ENCODE measurements at regions not wholly inside any gene's neighbourhood (a gene's known extent, or its start where the extent isn't known, plus 50 kb on each side); places are given as distances from the start of the nearest gene placed in this dataset.
A peak's percentile ranks its signal among the peaks of the same experiment; 100 is the strongest.

GRCh38 chr9:21609506-21609905, 127.4 kb upstream of the IFNE start:
- Histone ChIP-seq H3K9ac (ENCODE audit: low read length) (no peak overlapping the region), H3K9me3 (ENCODE audit: low read length) (no peaks in the 10 kb centered on the region), H3K27me3 (ENCODE audit: low read length) (no peaks in the 10 kb centered on the region), H4K20me1 (ENCODE audit: low read length) (no peaks in the 10 kb centered on the region), H3K27ac (ENCODE audit: low read length) (no peak overlapping the region), H3F3A (ENCODE audit: low read length, unreplicated experiment) (peaks cover 4% of the 10 kb centered on the region), H3K79me2 (ENCODE audit: low read length) (no peaks in the 10 kb centered on the region), H3K4me1 (ENCODE audit: insufficient read depth, low read length) (peaks cover 47% of the 10 kb centered on the region), H3K4me2 (ENCODE audit: low read length) (no peak overlapping the region), H3K4me3 (ENCODE audit: low read length) (no peak overlapping the region), H3K9me2 (replicated peaks; ENCODE audit: low read length) (no peaks in the 10 kb centered on the region), H3K36me3 (ENCODE audit: low read depth, low read length) (no peaks in the 10 kb centered on the region), H2AFZ (ENCODE audit: low read length) (no peak overlapping the region)
- ATAC-seq (no peak), DNase-seq (no peak)
- no TSS peak for BruUV-seq (replicated peaks)
- ChIA-PET POLR2A (ENCODE audit: unreplicated experiment) (no interaction called here), CTCF (no interaction called here)
- TF ChIP-seq EZH2phosphoT487 (IDR thresholded peaks at IDR 0.05; ENCODE audit: borderline replicate concordance, low read length) (no peak), EZH2 (IDR thresholded peaks at IDR 0.05; ENCODE audit: low read length, unreplicated experiment) (no peak)
- TF ChIP-seq, protein P1, sequence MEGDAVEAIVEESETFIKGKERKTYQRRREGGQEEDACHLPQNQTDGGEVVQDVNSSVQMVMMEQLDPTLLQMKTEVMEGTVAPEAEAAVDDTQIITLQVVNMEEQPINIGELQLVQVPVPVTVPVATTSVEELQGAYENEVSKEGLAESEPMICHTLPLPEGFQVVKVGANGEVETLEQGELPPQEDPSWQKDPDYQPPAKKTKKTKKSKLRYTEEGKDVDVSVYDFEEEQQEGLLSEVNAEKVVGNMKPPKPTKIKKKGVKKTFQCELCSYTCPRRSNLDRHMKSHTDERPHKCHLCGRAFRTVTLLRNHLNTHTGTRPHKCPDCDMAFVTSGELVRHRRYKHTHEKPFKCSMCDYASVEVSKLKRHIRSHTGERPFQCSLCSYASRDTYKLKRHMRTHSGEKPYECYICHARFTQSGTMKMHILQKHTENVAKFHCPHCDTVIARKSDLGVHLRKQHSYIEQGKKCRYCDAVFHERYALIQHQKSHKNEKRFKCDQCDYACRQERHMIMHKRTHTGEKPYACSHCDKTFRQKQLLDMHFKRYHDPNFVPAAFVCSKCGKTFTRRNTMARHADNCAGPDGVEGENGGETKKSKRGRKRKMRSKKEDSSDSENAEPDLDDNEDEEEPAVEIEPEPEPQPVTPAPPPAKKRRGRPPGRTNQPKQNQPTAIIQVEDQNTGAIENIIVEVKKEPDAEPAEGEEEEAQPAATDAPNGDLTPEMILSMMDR (conservative IDR thresholded peaks at IDR 0.05; ENCODE audit: low read depth, low read length), result no peak
- intact Hi-C loops (cut with micrococcal nuclease), result no loop called here

DNA sequence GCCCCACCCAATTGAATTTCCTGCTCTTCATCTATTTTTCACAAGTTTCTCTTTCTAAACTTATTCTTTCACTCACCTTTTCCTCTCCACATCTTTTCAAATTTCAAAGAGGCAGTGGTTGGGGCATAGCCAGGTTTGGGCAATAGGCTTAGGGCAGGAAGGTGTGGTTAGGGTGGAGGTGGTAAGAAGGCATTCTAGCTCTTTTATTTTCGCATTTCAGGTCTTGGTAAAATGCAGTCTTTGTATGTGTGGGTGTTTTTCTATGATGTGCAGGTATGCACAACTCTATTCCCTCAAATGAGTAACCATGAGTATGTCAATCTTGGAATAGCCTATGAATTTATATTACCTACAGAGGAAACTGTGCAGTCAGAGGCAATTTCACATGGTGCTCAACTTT, 129.8 kb upstream of the IFNE start:
- Histone ChIP-seq H3K79me2 (ENCODE audit: low read length) (no peaks in the 10 kb centered on the region), H3K9ac (ENCODE audit: low read length) (peak overlapping the region; percentile 26), H3K9me2 (replicated peaks; ENCODE audit: low read length) (no peaks in the 10 kb centered on the region), H4K20me1 (ENCODE audit: low read length) (no peaks in the 10 kb centered on the region), H3K9me3 (ENCODE audit: low read length) (no peaks in the 10 kb centered on the region), H3K4me3 (ENCODE audit: low read length) (peak overlapping the region; percentile 16; the same call in 1 of the 2 replicates), H3K27ac (ENCODE audit: low read length) (peak overlapping the region; percentile 74), H3F3A (ENCODE audit: low read length, unreplicated experiment) (peaks cover 8% of the 10 kb centered on the region), H2AFZ (ENCODE audit: low read length) (no peak overlapping the region), H3K36me3 (ENCODE audit: low read depth, low read length) (no peaks in the 10 kb centered on the region), H3K27me3 (ENCODE audit: low read length) (no peaks in the 10 kb centered on the region), H3K4me1 (ENCODE audit: insufficient read depth, low read length) (peaks cover 58% of the 10 kb centered on the region), H3K4me2 (ENCODE audit: low read length) (peak overlapping the region; percentile 70)
- intact Hi-C loops (cut with micrococcal nuclease), result loop anchor here (5.0 kb wide), 1 partner anchor 35 kb away; no protein-coding TSS in a partner anchor
- peak; percentile 75 for DNase-seq
- CTCF ChIA-PET, result interaction anchor here (0.6 kb wide), 1 partner anchor 61 kb away, joined by 3 read pairs; no protein-coding TSS in a partner anchor
- BruUV-seq (replicated peaks), result no TSS peak
- POLR2A ChIA-PET (ENCODE audit: unreplicated experiment), result no interaction called here
- TF ChIP-seq, protein P1 (conservative IDR thresholded peaks at IDR 0.05; ENCODE audit: low read depth, low read length), result no peak
- TF ChIP-seq EZH2 (IDR thresholded peaks at IDR 0.05; ENCODE audit: low read length, unreplicated experiment) (no peak), EZH2phosphoT487 (IDR thresholded peaks at IDR 0.05; ENCODE audit: borderline replicate concordance, low read length) (no peak)
- peak; percentile 59 for ATAC-seq

DNA sequence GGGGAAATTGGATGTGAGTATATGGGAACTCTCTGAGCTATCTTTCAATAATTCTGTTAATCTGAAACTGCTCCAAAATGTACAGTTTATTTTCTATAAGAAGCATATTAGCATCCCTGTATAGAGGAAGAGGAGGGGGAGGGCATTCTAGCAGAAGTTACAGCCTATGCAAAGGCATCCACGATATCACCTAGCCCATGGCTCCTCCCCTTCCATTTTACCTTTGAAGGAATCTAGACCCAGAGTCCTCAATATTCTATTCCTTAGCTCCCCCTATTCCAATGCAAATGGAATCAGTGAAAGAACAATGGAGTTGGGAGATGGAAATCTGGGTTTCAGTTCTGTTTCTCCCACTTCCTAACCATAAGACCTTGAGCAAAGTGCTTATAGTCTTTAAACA, 132.9 kb upstream of the IFNE start:
- Histone ChIP-seq H3F3A (ENCODE audit: low read length, unreplicated experiment) (peaks cover 8% of the 10 kb centered on the region), H3K79me2 (ENCODE audit: low read length) (no peaks in the 10 kb centered on the region), H3K36me3 (ENCODE audit: low read depth, low read length) (no peaks in the 10 kb centered on the region), H2AFZ (ENCODE audit: low read length) (peak overlapping the region; percentile 45; the same call in 1 of the 2 replicates), H3K9ac (ENCODE audit: low read length) (no peak overlapping the region; the same call in 1 of the 2 replicates), H3K27me3 (ENCODE audit: low read length) (no peaks in the 10 kb centered on the region), H3K27ac (ENCODE audit: low read length) (peak overlapping the region; percentile 90), H4K20me1 (ENCODE audit: low read length) (no peaks in the 10 kb centered on the region), H3K4me3 (ENCODE audit: low read length) (no peak overlapping the region), H3K9me3 (ENCODE audit: low read length) (no peaks in the 10 kb centered on the region), H3K4me1 (ENCODE audit: insufficient read depth, low read length) (peaks cover 55% of the 10 kb centered on the region), H3K4me2 (ENCODE audit: low read length) (peak overlapping the region; percentile 78), H3K9me2 (replicated peaks; ENCODE audit: low read length) (no peaks in the 10 kb centered on the region)
- ATAC-seq (no peak), DNase-seq (no peak)
- no TSS peak for BruUV-seq (replicated peaks)
- intact Hi-C loops (cut with micrococcal nuclease), result loop anchor here (5.0 kb wide), 1 partner anchor 62 kb away; no protein-coding TSS in a partner anchor
- ChIA-PET POLR2A (ENCODE audit: unreplicated experiment) (no interaction called here), CTCF (no interaction called here)
- TF ChIP-seq EZH2phosphoT487 (IDR thresholded peaks at IDR 0.05; ENCODE audit: borderline replicate concordance, low read length), result no peak
- TF ChIP-seq EZH2 (IDR thresholded peaks at IDR 0.05; ENCODE audit: low read length, unreplicated experiment), result no peak

Measured in PC-3 (cell line).